ENCODE measurements at regions not wholly inside any gene's neighbourhood (a gene's known extent, or its start where the extent isn't known, plus 50 kb on each side); places are given as distances from the start of the nearest gene placed in this dataset.

- POLR2A ChIA-PET, result no interaction called here
- CTCF ChIA-PET, result no interaction called here
These were observed 417.1 kb upstream of the KLF6 start for GRCh38 chr10:4201866-4202825.

GRCh38 chr10:4199196-4199595, 414.2 kb upstream of the KLF6 start:
- ChIA-PET POLR2A (no interaction called here), CTCF (no interaction called here)

GRCh38 chr10:4198216-4198615, 413.2 kb upstream of the KLF6 start:
- CTCF ChIA-PET, result no interaction called here
- POLR2A ChIA-PET, result no interaction called here

GRCh38 chr10:4197676-4198075, 412.7 kb upstream of the KLF6 start:
- CTCF ChIA-PET, result no interaction called here
- POLR2A ChIA-PET, result no interaction called here

- ChIA-PET CTCF (no interaction called here), POLR2A (no interaction called here)
These were observed 411.9 kb upstream of the KLF6 start for GRCh38 chr10:4196771-4197390.

- ChIA-PET CTCF (no interaction called here), POLR2A (no interaction called here)
These were observed 411.2 kb upstream of the KLF6 start for GRCh38 chr10:4196183-4196582.

GRCh38 chr10:4195213-4195612, 410.2 kb upstream of the KLF6 start:
- CTCF ChIA-PET, result interaction anchor here (0.7 kb wide), 1 partner anchor 954 kb away, joined by 3 read pairs; no protein-coding TSS in a partner anchor
- POLR2A ChIA-PET, result interaction anchor here (0.7 kb wide), 1 partner anchor 797 kb away, joined by 3 read pairs; no protein-coding TSS in a partner anchor

- ChIA-PET CTCF (no interaction called here), POLR2A (no interaction called here)
These were observed 409.2 kb upstream of the KLF6 start for GRCh38 chr10:4194231-4194630.

- ChIA-PET CTCF (no interaction called here), POLR2A (no interaction called here)
These were observed 406.9 kb upstream of the KLF6 start for GRCh38 chr10:4191894-4192293.

GRCh38 chr10:4191354-4191753, 406.3 kb upstream of the KLF6 start:
- ChIA-PET CTCF (no interaction called here), POLR2A (no interaction called here)

- CTCF ChIA-PET, result no interaction called here
- POLR2A ChIA-PET, result no interaction called here
These were observed 405.9 kb upstream of the KLF6 start for GRCh38 chr10:4190876-4191275.

- ChIA-PET CTCF (no interaction called here), POLR2A (no interaction called here)
These were observed 404.3 kb upstream of the KLF6 start for GRCh38 chr10:4189281-4189680.

GRCh38 chr10:4188406-4188805, 403.4 kb upstream of the KLF6 start:
- ChIA-PET POLR2A (no interaction called here), CTCF (no interaction called here)

GRCh38 chr10:4186849-4187540, 402.0 kb upstream of the KLF6 start:
- POLR2A ChIA-PET, result no interaction called here
- CTCF ChIA-PET, result no interaction called here

GRCh38 chr10:4183761-4184261, 398.8 kb upstream of the KLF6 start:
- CTCF ChIA-PET, result no interaction called here

GRCh38 chr10:4181621-4182049, 396.6 kb upstream of the KLF6 start:
- POLR2A ChIA-PET, result no interaction called here
- CTCF ChIA-PET, result no interaction called here

More at GRCh38 chr10:4183761-4184261, 398.8 kb upstream of the KLF6 start:
- POLR2A ChIA-PET, result no interaction called here

GRCh38 chr10:4181081-4181480, 396.1 kb upstream of the KLF6 start:
- ChIA-PET CTCF (no interaction called here), POLR2A (no interaction called here)

- ChIA-PET CTCF (no interaction called here), POLR2A (no interaction called here)
These were observed 392.8 kb upstream of the KLF6 start for GRCh38 chr10:4177791-4178190.

- ChIA-PET POLR2A (interaction anchor here (0.7 kb wide), 1 partner anchor 394 kb away, joined by 4 read pairs; no protein-coding TSS in a partner anchor), CTCF (no interaction called here)
These were observed 391.7 kb upstream of the KLF6 start for GRCh38 chr10:4176500-4177281.

- ChIA-PET CTCF (no interaction called here), POLR2A (no interaction called here)
These were observed 389.2 kb upstream of the KLF6 start for GRCh38 chr10:4174197-4174596.

All from activated CD8-positive, alpha-beta memory T cell treated with anti-CD3 and anti-CD28 coated beads for 36 hours (primary cell).